MM.1S (cell line): ENCODE measurements at regions not wholly inside any gene's neighbourhood (a gene's known extent, or its start where the extent isn't known, plus 50 kb on each side); places are given as distances from the start of the nearest gene placed in this dataset.

Source experiments
- DNase-seq: peaks from one replicate; pipeline ENCODE4 v3.0.0-alpha.2; 2015
- H2AFZ ChIP-seq: fragments of 300-600 bp; sonication (generic); 2 replicates; pipeline ENCODE4 v1.6.0; 2016; ENCODE audit warnings: antibody characterized with exemption, low read length
- H3F3A ChIP-seq: fragments of 300-600 bp; sonication (generic); 2 replicates; pipeline ENCODE4 v1.6.1; 2016; ENCODE audit warnings: mild to moderate bottlenecking, antibody characterized with exemption, low read length, moderate library complexity, mixed read lengths; ENCODE audit not compliant: insufficient read depth
- H3K27ac ChIP-seq: fragments of 300-600 bp; sonication (generic); 2 replicates; pipeline ENCODE4 v1.5.1; 2016; ENCODE audit warnings: mild to moderate bottlenecking, low read length
- H3K27me3 ChIP-seq: fragments of 300-600 bp; sonication (generic); replicated peaks from 2 replicates; pipeline ENCODE4 v1.6.0; 2016; ENCODE audit warnings: low read length; ENCODE audit not compliant: insufficient read depth
- H3K36me3 ChIP-seq: fragments of 300-600 bp; sonication (generic); replicated peaks from 2 replicates; pipeline ENCODE4 v1.6.1; 2016; ENCODE audit warnings: mild to moderate bottlenecking, low read length, mixed read lengths; ENCODE audit not compliant: insufficient read depth
- H3K4me1 ChIP-seq: fragments of 300-600 bp; sonication (generic); 2 replicates; pipeline ENCODE4 v1.6.1; 2016; ENCODE audit warnings: low read length, mixed read lengths
- H3K4me2 ChIP-seq: fragments of 300-600 bp; sonication (generic); 2 replicates; pipeline ENCODE4 v1.6.0; 2016; ENCODE audit warnings: low read depth, low read length
- H3K4me3 ChIP-seq: fragments of 300-600 bp; sonication (generic); 2 replicates; pipeline ENCODE4 v1.5.1; 2016; ENCODE audit warnings: low read length, mixed read lengths
- H3K79me2 ChIP-seq: fragments of 300-600 bp; sonication (generic); 2 replicates; pipeline ENCODE4 v1.6.1; 2016; ENCODE audit warnings: mixed run types, low read length, mixed read lengths
- H3K9ac ChIP-seq: fragments of 300-600 bp; sonication (generic); 2 replicates; pipeline ENCODE4 v1.6.1; 2016; ENCODE audit warnings: low read length, mixed read lengths
- H3K9me2 ChIP-seq: fragments of 300-600 bp; sonication (generic); replicated peaks from 2 replicates; pipeline ENCODE4 v1.6.1; 2016; ENCODE audit warnings: mild to moderate bottlenecking, low read length, mixed read lengths; ENCODE audit not compliant: insufficient read depth
- H3K9me3 ChIP-seq: fragments of 300-600 bp; sonication (generic); replicated peaks from 2 replicates; pipeline ENCODE4 v1.6.1; 2016; ENCODE audit warnings: mild to moderate bottlenecking, low read length, mixed read lengths; ENCODE audit not compliant: insufficient read depth
- H4K20me1 ChIP-seq: fragments of 300-600 bp; sonication (generic); 2 replicates; pipeline ENCODE4 v1.6.1; 2016; ENCODE audit warnings: mild to moderate bottlenecking, low read length, moderate library complexity, mixed read lengths; ENCODE audit not compliant: insufficient read depth
- EZH2 ChIP-seq: fragments of 300-600 bp; sonication (generic); optimal IDR thresholded peaks from 2 replicates; pipeline ENCODE3; 2017; ENCODE audit warnings: low read depth, mild to moderate bottlenecking, antibody characterized with exemption, low read length, mixed read lengths
- EZH2phosphoT487 ChIP-seq: fragments of 300-600 bp; sonication (generic); IDR thresholded peaks from 2 replicates; pipeline ENCODE4 v1.6.1; 2018; ENCODE audit warnings: antibody characterized with exemption, low read length
- TF ChIP-seq, protein P1 (sequence below): fragments of 300-600 bp; sonication (generic); IDR thresholded peaks from 2 replicates; pipeline ENCODE4 v1.5.1; 2016; ENCODE audit warnings: antibody characterized with exemption, low read length, mixed read lengths

DNA sequence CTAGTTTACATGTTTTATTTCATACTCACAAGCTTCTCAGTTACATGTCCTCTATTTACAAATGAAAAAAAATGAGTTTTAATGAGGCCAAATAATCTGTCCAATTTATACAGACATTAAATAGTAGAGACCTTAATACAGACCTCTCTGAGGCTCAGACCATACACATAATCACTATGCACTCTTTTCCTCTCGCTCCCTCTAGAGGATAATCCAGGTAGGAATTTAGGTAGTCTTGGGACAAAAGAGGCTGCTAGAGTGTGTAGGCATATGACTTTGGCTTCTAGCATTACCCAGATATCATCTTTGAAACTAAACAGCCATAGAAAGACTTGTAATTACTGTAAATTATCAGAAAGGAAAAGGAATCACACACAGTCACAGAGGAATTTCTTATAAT is 444.7 kb downstream of the HINT1 start:
- peaks cover 27% of the 10 kb centered on the region for H3K4me1 ChIP-seq
- no peak overlapping the region for H2AFZ ChIP-seq
- no peaks in the 10 kb centered on the region for H4K20me1 ChIP-seq
- TF ChIP-seq EZH2phosphoT487 (no peak), EZH2 (no peak)
- TF ChIP-seq, protein P1, sequence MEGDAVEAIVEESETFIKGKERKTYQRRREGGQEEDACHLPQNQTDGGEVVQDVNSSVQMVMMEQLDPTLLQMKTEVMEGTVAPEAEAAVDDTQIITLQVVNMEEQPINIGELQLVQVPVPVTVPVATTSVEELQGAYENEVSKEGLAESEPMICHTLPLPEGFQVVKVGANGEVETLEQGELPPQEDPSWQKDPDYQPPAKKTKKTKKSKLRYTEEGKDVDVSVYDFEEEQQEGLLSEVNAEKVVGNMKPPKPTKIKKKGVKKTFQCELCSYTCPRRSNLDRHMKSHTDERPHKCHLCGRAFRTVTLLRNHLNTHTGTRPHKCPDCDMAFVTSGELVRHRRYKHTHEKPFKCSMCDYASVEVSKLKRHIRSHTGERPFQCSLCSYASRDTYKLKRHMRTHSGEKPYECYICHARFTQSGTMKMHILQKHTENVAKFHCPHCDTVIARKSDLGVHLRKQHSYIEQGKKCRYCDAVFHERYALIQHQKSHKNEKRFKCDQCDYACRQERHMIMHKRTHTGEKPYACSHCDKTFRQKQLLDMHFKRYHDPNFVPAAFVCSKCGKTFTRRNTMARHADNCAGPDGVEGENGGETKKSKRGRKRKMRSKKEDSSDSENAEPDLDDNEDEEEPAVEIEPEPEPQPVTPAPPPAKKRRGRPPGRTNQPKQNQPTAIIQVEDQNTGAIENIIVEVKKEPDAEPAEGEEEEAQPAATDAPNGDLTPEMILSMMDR, result peak; percentile 41
- no peak overlapping the region for H3K4me2 ChIP-seq
- H3K27me3 ChIP-seq, result no peaks in the 10 kb centered on the region
- H3K9me2 ChIP-seq, result no peaks in the 10 kb centered on the region
- no peak for DNase-seq
- H3K9me3 ChIP-seq, result no peaks in the 10 kb centered on the region
- H3K27ac ChIP-seq, result no peak overlapping the region
- H3K4me3 ChIP-seq, result no peak overlapping the region
- H3K79me2 ChIP-seq, result no peaks in the 10 kb centered on the region
- H3F3A ChIP-seq, result 0 out of 2 replicates have a peak, but pooled peaks cover 3% of the 10 kb centered on the region
- H3K9ac ChIP-seq, result no peak overlapping the region
- H3K36me3 ChIP-seq, result no peaks in the 10 kb centered on the region

DNA sequence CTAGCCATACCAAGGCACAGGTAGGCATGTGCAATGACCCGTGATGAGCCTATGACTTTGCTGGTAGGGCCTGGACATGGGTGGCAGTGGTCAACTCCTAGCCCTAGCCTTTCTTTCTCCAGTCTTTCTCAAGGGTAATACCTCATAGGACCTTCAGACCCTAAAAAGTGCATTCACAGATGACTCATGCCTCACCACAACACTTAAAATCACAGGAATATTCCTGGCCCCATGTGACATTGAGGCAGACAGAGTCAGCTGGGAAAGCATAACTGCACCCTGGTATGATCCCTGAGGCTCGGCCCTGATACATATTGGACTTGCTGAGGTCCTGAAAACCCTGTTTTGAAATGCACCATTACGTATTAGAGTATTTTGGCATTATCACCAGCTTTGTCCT is 449.5 kb downstream of the HINT1 start:
- H4K20me1 ChIP-seq, result no peaks in the 10 kb centered on the region
- no peak overlapping the region for H3K27ac ChIP-seq
- no peaks in the 10 kb centered on the region for H3K9me2 ChIP-seq
- no peaks in the 10 kb centered on the region for H3K27me3 ChIP-seq
- DNase-seq, result no peak
- no peaks in the 10 kb centered on the region for H3K36me3 ChIP-seq
- no peak for TF ChIP-seq EZH2
- TF ChIP-seq, protein P1, result no peak
- TF ChIP-seq EZH2phosphoT487, result no peak
- no peak overlapping the region for H2AFZ ChIP-seq
- no peak overlapping the region for H3K9ac ChIP-seq
- H3K4me3 ChIP-seq, result no peak overlapping the region
- H3K9me3 ChIP-seq, result no peaks in the 10 kb centered on the region
- H3K4me1 ChIP-seq, result no peaks in the 10 kb centered on the region
- H3K4me2 ChIP-seq, result no peak overlapping the region
- H3K79me2 ChIP-seq, result no peaks in the 10 kb centered on the region
- H3F3A ChIP-seq, result no peaks in the 10 kb centered on the region

DNA sequence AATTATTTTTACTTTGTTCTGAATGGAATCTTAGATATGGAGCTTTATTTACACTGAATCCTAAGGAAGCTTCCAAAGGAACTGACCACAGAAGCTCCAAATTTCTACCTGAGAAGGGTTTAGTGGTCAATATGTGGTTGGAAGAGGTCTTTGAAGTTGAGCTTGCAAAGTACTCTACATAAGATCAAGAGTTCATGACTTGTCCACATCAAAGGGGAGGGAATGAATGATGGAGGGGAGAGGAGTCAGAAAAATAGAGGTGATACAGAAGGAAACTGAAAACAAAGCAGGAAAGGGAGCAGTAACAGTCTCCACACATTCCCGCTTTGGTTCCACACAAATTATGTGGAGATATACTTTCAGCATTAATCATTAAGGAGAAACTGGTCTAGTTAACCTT is 450.9 kb downstream of the HINT1 start:
- no peak overlapping the region for H3K4me3 ChIP-seq
- no peaks in the 10 kb centered on the region for H3K4me1 ChIP-seq
- no peak overlapping the region for H2AFZ ChIP-seq
- H3K4me2 ChIP-seq, result no peak overlapping the region
- H3K79me2 ChIP-seq, result no peaks in the 10 kb centered on the region
- no peaks in the 10 kb centered on the region for H3K36me3 ChIP-seq
- H4K20me1 ChIP-seq, result no peaks in the 10 kb centered on the region
- H3K27me3 ChIP-seq, result no peaks in the 10 kb centered on the region
- no peak for TF ChIP-seq EZH2phosphoT487
- no peaks in the 10 kb centered on the region for H3K9me3 ChIP-seq
- H3K27ac ChIP-seq, result no peak overlapping the region
- H3F3A ChIP-seq, result no peaks in the 10 kb centered on the region
- DNase-seq, result no peak
- no peaks in the 10 kb centered on the region for H3K9me2 ChIP-seq
- no peak overlapping the region for H3K9ac ChIP-seq

DNA sequence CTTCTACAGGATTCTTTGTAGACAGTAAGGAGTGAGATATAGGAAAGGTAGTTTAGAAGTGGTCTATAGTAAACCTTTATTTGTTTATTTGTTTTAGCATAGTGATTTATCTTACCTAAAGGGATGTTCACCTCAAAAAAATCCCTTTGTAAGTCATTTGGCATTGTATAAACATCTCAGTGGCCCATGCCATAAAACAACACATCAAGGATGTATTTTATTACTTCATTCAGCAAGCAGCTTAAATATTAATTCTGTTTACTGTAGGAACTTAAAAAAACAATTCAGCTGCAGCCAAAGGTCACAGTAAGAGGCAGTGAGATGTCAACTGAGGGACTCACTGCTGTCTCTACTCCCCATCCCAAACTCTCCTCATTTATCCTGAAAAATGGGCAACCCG is 452.7 kb downstream of the HINT1 start:
- Histone ChIP-seq H3K79me2 (no peaks in the 10 kb centered on the region), H3K9me2 (no peaks in the 10 kb centered on the region), H3K4me2 (no peak overlapping the region), H3K27me3 (no peaks in the 10 kb centered on the region), H3K36me3 (no peaks in the 10 kb centered on the region), H3K9ac (no peak overlapping the region), H3K27ac (no peak overlapping the region), H3K4me3 (no peak overlapping the region), H2AFZ (no peak overlapping the region), H3F3A (no peaks in the 10 kb centered on the region), H3K4me1 (no peaks in the 10 kb centered on the region), H3K9me3 (no peaks in the 10 kb centered on the region), H4K20me1 (no peaks in the 10 kb centered on the region)
- TF ChIP-seq, protein P1, result no peak
- TF ChIP-seq EZH2phosphoT487, result no peak
- TF ChIP-seq EZH2, result no peak
- DNase-seq, result no peak
